GM12878 (cell line): ENCODE measurements at regions not wholly inside any gene's neighbourhood (a gene's known extent, or its start where the extent isn't known, plus 50 kb on each side); places are given as distances from the start of the nearest gene placed in this dataset.

Experiments
- ATAC-seq: fragments of 200-7000 bp; cut with Tn5 transposase; 3 replicates; pipeline ENCODE4 v1.9.1; 2020; ENCODE audit warnings: mild to moderate bottlenecking, moderate library complexity
- BruUV-seq: library from RNA; stranded (reverse); fragments of 400-500 nt; replicated peaks from 2 replicates; lab custom pipeline; 2021; lab: Mats Ljungman, UMichigan
- CTCF ChIA-PET: fragments of 300-600 bp; sonication (Branson Sonifier 250); formaldehyde crosslinking; extraction: SDS; loops from one replicate; lab custom pipeline; 2021; ENCODE audit warnings: inconsistent platforms; lab: Yijun Ruan, JAX
- POLR2A ChIA-PET: fragments of 350-600 bp; formaldehyde crosslinking; extraction: SDS; loops from one replicate; lab custom pipeline; 2021; ENCODE audit warnings: inconsistent platforms; lab: Charles Lee
- RAD21 ChIA-PET: fragments of 300-600 bp; sonication (Branson Sonifier 250); formaldehyde crosslinking; loops from one replicate; lab custom pipeline; 2023; ENCODE audit warnings: antibody characterized with exemption; ENCODE audit not compliant: unreplicated experiment; lab: Charles Lee
- SMC1A ChIA-PET: fragments of 300-600 bp; sonication (Branson Sonifier 250); formaldehyde crosslinking; loops from one replicate; lab custom pipeline; 2023; ENCODE audit not compliant: unreplicated experiment, uncharacterized antibody; lab: Charles Lee
- DNase-seq: peaks from one replicate; pipeline ENCODE4 v3.0.0-alpha.2; 2011; ENCODE audit warnings: low read depth, low spot score
- FAIRE-seq: peaks from 3 replicates; lab custom pipeline; 2011; peaks lifted over from hg19 to GRCh38; lab: Jason Lieb, UNC
- H2AFZ ChIP-seq: 2 replicates; pipeline ENCODE4 v1.6.0; 2011; ENCODE audit warnings: low read depth, low read length, control low read depth; ENCODE audit not compliant: control insufficient read depth
- H3K27ac ChIP-seq: 2 replicates; pipeline ENCODE4 v1.5.1; 2011; ENCODE audit warnings: control low read depth; ENCODE audit not compliant: control insufficient read depth, insufficient read depth
- H3K27me3 ChIP-seq, 2 experiments: replicated peaks in 1 of 2; 2 replicates each; pipeline versions ENCODE4 v1.6.0 to v1.6.1; 2011; ENCODE audit warnings: low read length in 1 of 2; ENCODE audit not compliant: control insufficient read depth in 2 of 2, insufficient read depth in 2 of 2
- H3K36me3 ChIP-seq, 2 experiments: 2 replicates each; pipeline ENCODE4 v1.5.1; 2011; ENCODE audit warnings: low read length in 1 of 2; ENCODE audit not compliant: control insufficient read depth in 2 of 2, insufficient read depth in 2 of 2
- H3K4me1 ChIP-seq: 2 replicates; pipeline ENCODE4 v1.6.1; 2011; ENCODE audit warnings: mild to moderate bottlenecking, low read length, moderate library complexity, mixed read lengths; ENCODE audit not compliant: control insufficient read depth, insufficient read depth
- H3K4me2 ChIP-seq: 2 replicates; pipeline ENCODE4 v1.6.0; 2011; ENCODE audit warnings: control low read depth; ENCODE audit not compliant: control insufficient read depth, insufficient read depth
- H3K4me3 ChIP-seq: fragments of 200-600 bp; sonication (generic); 2 replicates; pipeline ENCODE4 v1.5.1; 2016
- H3K79me2 ChIP-seq: 2 replicates; pipeline ENCODE4 v1.6.0; 2011; ENCODE audit warnings: low read length; ENCODE audit not compliant: control insufficient read depth, insufficient read depth
- H3K9ac ChIP-seq: 2 replicates; pipeline ENCODE4 v1.8.0; 2011; ENCODE audit warnings: low read length, control low read depth, mixed read lengths; ENCODE audit not compliant: control insufficient read depth, insufficient read depth
- H3K9me3 ChIP-seq: replicated peaks from 3 replicates; pipeline ENCODE4 v1.5.1; 2011; ENCODE audit warnings: mild to moderate bottlenecking, low read length; ENCODE audit not compliant: control insufficient read depth, insufficient read depth
- H4K20me1 ChIP-seq: 2 replicates; pipeline ENCODE4 v1.6.0; 2011; ENCODE audit not compliant: control insufficient read depth, insufficient read depth
- EGR1 ChIP-seq, 2 experiments: IDR thresholded peaks; 1 replicate in 1 of 2; 2 replicates in 1 of 2; pipeline ENCODE4 v1.6.1; 2011 to 2012; ENCODE audit warnings: low read depth in 2 of 2, low read length in 2 of 2, borderline replicate concordance in 1 of 2, mild to moderate bottlenecking in 1 of 2, moderate library complexity in 1 of 2
- FOS ChIP-seq: IDR thresholded peaks from 3 replicates; pipeline ENCODE4 v1.6.1; 2011; ENCODE audit warnings: borderline replicate concordance; ENCODE audit not compliant: insufficient read length; ENCODE audit errors: extremely low read depth
- FOXM1 ChIP-seq: IDR thresholded peaks from 2 replicates; pipeline ENCODE4 v1.6.1; 2012; ENCODE audit warnings: low read depth, mild to moderate bottlenecking, inconsistent platforms, low read length, moderate library complexity
- NFIC ChIP-seq: IDR thresholded peaks from 2 replicates; pipeline ENCODE4 v1.6.1; 2012; ENCODE audit warnings: low read depth, mild to moderate bottlenecking, inconsistent platforms, low read length, moderate library complexity
- NKRF ChIP-seq: fragments of 450-650 bp; conservative IDR thresholded peaks from 2 replicates; pipeline ENCODE4 v1.6.1; 2017; ENCODE audit warnings: mild to moderate bottlenecking, moderate library complexity
- NRF1 ChIP-seq: conservative IDR thresholded peaks from 2 replicates; pipeline ENCODE4 v1.6.1; 2011; ENCODE audit warnings: mild to moderate bottlenecking, low read depth, low read length, improper control_type of control experiment
- PML ChIP-seq: IDR thresholded peaks from 2 replicates; pipeline ENCODE4 v1.6.1; 2012; ENCODE audit warnings: low read length, inconsistent platforms
- POLR2A ChIP-seq: IDR thresholded peaks from 2 replicates; pipeline ENCODE4 v1.6.1; 2011; ENCODE audit warnings: low read depth, mild to moderate bottlenecking, low read length
- SIX5 ChIP-seq: IDR thresholded peaks from 2 replicates; pipeline ENCODE4 v1.6.1; 2011; ENCODE audit warnings: mild to moderate bottlenecking, low read depth, low read length, moderate library complexity; ENCODE audit not compliant: severe bottlenecking
- SP1 ChIP-seq: IDR thresholded peaks from one replicate; pipeline ENCODE4 v1.6.1; 2011; ENCODE audit warnings: low read depth, low read length
- TCF3 ChIP-seq: IDR thresholded peaks from 2 replicates; pipeline ENCODE4 v1.6.1; 2012; ENCODE audit warnings: low read depth, mild to moderate bottlenecking, low read length, borderline replicate concordance; ENCODE audit not compliant: insufficient read depth
- ZBED1 ChIP-seq: IDR thresholded peaks from 2 replicates; pipeline ENCODE4 v1.6.1; 2016; ENCODE audit warnings: borderline replicate concordance
- ZNF274 ChIP-seq: IDR thresholded peaks from one replicate; pipeline ENCODE4 v1.8.0; 2011; ENCODE audit not compliant: insufficient read length, insufficient read depth
- WGBS: methylation state at CpG from one replicate; pipeline ENCODE4 v1.1.6; 2016; ENCODE audit warnings: low lambda C conversion rate; ENCODE audit not compliant: insufficient replicate concordance, insufficient coverage; ENCODE audit errors: missing lambda C conversion rate; 5-methylcytosine and 5-hydroxymethylcytosine counted together
- in situ Hi-C: fragments of 300-500 bp; cut with MboI; formaldehyde crosslinking; loops from 9 replicates; pipeline ENCODE4 v1.14.3; 2018; ENCODE audit warnings: mixed read lengths
- intact Hi-C: fragments of 100-400 bp; cut with micrococcal nuclease; formaldehyde crosslinking; loops from one replicate; pipeline ENCODE4 v1.14.2; 2022; ENCODE audit not compliant: unreplicated experiment

DNA sequence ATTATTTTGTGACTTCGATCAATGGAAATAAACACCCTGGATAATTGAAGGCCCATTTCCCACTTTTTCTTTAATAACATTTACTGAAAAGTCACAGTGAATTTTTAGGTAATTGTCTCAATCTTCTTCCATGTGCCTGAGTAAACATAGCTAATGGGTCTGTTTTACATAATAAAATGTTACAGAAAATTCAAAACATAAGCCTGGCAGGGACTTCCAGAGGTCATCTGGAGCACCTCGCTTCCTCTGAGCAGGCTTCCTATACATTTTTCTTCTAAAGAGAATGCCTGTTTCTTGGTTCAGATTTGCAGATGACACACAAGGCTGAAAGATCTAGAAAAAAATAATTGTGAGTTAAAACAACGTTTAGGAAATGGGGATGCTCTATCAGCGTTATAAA, 183.8 kb upstream of the PDE3A start:
- FAIRE-seq (no peak), DNase-seq (no peak)
- in situ Hi-C loops: no loop called here
- Histone ChIP-seq H3K27me3 (no peaks in the 10 kb centered on the region), H4K20me1 (no peaks in the 10 kb centered on the region), H3K36me3 (no peaks in the 10 kb centered on the region), H3K9me3 (no peaks in the 10 kb centered on the region), H3K9ac (no peak overlapping the region), H2AFZ (no peak overlapping the region), H3K27ac (no peak overlapping the region), H3K4me3 (no peak overlapping the region), H3K4me2 (no peak overlapping the region), H3K79me2 (no peaks in the 10 kb centered on the region), H3K4me1 (no peaks in the 10 kb centered on the region)
- RAD21 ChIA-PET: interaction anchor here (0.8 kb wide), 1 partner anchor 33 kb away, joined by 3 read pairs; no protein-coding TSS in a partner anchor
- WGBS: 11% methylated on average over 4 of the region's 4 CpGs
- SMC1A ChIA-PET: interaction anchor here (0.6 kb wide), 1 partner anchor 394 kb away, joined by 3 read pairs; no protein-coding TSS in a partner anchor
- BruUV-seq: no TSS peak
- CTCF ChIA-PET: interaction anchor here (0.9 to 1.0 kb wide), 2 partner anchors 18 kb away, joined by 3 read pairs; no protein-coding TSS in a partner anchor
- POLR2A ChIA-PET: no interaction called here
- TF ChIP-seq NKRF: no peak
- no peak for TF ChIP-seq FOS
- no peak for TF ChIP-seq PML
- no peak for TF ChIP-seq SIX5
- no peak for TF ChIP-seq SP1
- no peak for TF ChIP-seq FOXM1
- no peak for TF ChIP-seq POLR2A
- no peak for TF ChIP-seq ZBED1
- no peak for TF ChIP-seq EGR1 (IDR thresholded peaks at IDR 0.05; ENCODE audit: borderline replicate concordance in 1 of 2, low read depth in 2 of 2, low read length in 2 of 2)
- no peak for TF ChIP-seq NRF1
- no peak for TF ChIP-seq ZNF274
- TF ChIP-seq TCF3: no peak
- no peak for TF ChIP-seq NFIC
- TF ChIP-seq, all 136 proteins: peak for 0
- intact Hi-C loops: no loop called here
- ATAC-seq: no peak
